ENCODE measurements at regions not wholly inside any gene's neighbourhood (a gene's known extent, or its start where the extent isn't known, plus 50 kb on each side); places are given as distances from the start of the nearest gene placed in this dataset.

- TF ChIP-seq, protein P1, sequence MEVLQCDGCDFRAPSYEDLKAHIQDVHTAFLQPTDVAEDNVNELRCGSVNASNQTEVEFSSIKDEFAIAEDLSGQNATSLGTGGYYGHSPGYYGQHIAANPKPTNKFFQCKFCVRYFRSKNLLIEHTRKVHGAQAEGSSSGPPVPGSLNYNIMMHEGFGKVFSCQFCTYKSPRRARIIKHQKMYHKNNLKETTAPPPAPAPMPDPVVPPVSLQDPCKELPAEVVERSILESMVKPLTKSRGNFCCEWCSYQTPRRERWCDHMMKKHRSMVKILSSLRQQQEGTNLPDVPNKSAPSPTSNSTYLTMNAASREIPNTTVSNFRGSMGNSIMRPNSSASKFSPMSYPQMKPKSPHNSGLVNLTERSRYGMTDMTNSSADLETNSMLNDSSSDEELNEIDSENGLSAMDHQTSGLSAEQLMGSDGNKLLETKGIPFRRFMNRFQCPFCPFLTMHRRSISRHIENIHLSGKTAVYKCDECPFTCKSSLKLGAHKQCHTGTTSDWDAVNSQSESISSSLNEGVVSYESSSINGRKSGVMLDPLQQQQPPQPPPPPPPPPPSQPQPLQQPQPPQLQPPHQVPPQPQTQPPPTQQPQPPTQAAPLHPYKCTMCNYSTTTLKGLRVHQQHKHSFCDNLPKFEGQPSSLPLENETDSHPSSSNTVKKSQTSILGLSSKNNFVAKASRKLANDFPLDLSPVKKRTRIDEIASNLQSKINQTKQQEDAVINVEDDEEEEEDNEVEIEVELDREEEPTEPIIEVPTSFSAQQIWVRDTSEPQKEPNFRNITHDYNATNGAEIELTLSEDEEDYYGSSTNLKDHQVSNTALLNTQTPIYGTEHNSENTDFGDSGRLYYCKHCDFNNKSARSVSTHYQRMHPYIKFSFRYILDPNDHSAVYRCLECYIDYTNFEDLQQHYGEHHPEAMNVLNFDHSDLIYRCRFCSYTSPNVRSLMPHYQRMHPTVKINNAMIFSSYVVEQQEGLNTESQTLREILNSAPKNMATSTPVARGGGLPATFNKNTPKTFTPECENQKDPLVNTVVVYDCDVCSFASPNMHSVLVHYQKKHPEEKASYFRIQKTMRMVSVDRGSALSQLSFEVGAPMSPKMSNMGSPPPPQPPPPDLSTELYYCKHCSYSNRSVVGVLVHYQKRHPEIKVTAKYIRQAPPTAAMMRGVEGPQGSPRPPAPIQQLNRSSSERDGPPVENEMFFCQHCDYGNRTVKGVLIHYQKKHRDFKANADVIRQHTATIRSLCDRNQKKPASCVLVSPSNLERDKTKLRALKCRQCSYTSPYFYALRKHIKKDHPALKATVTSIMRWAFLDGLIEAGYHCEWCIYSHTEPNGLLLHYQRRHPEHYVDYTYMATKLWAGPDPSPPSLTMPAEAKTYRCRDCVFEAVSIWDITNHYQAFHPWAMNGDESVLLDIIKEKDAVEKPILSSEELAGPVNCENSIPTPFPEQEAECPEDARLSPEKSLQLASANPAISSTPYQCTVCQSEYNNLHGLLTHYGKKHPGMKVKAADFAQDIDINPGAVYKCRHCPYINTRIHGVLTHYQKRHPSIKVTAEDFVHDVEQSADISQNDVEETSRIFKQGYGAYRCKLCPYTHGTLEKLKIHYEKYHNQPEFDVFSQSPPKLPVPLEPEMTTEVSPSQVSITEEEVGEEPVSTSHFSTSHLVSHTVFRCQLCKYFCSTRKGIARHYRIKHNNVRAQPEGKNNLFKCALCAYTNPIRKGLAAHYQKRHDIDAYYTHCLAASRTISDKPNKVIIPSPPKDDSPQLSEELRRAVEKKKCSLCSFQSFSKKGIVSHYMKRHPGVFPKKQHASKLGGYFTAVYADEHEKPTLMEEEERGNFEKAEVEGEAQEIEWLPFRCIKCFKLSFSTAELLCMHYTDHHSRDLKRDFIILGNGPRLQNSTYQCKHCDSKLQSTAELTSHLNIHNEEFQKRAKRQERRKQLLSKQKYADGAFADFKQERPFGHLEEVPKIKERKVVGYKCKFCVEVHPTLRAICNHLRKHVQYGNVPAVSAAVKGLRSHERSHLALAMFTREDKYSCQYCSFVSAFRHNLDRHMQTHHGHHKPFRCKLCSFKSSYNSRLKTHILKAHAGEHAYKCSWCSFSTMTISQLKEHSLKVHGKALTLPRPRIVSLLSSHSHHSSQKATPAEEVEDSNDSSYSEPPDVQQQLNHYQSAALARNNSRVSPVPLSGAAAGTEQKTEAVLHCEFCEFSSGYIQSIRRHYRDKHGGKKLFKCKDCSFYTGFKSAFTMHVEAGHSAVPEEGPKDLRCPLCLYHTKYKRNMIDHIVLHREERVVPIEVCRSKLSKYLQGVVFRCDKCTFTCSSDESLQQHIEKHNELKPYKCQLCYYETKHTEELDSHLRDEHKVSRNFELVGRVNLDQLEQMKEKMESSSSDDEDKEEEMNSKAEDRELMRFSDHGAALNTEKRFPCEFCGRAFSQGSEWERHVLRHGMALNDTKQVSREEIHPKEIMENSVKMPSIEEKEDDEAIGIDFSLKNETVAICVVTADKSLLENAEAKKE (CRISPR knock-in tag; IDR thresholded peaks at IDR 0.05), result no peak
- TF ChIP-seq EZH2 (IDR thresholded peaks at IDR 0.05; ENCODE audit: low read depth, unreplicated experiment) (no peak), JUNB (IDR thresholded peaks at IDR 0.05; ENCODE audit: unreplicated experiment) (no peak), NANOG (IDR thresholded peaks at IDR 0.05; ENCODE audit: borderline replicate concordance) (no peak), STAT1 (IDR thresholded peaks at IDR 0.05; ENCODE audit: unreplicated experiment) (no peak), REST (IDR thresholded peaks at IDR 0.05; ENCODE audit: unreplicated experiment) (no peak)
These were observed 133.1 kb upstream of the CHST15 start (continued) for GRCh38 chr10:124226271-124227054.
